ENCODE measurements at regions not wholly inside any gene's neighbourhood (a gene's known extent, or its start where the extent isn't known, plus 50 kb on each side); places are given as distances from the start of the nearest gene placed in this dataset.

- Histone ChIP-seq H3K56ac (ENCODE audit: insufficient read length, low read depth, low read length) (no peak overlapping the region), H3K4ac (ENCODE audit: low read depth, low read length) (no peak overlapping the region), H3K79me2 (ENCODE audit: insufficient read depth, low read length) (no peaks in the 10 kb centered on the region), H2BK5ac (ENCODE audit: insufficient read length, low read length) (no peak overlapping the region), H3K23me2 (ENCODE audit: insufficient read length, low read depth, low read length, poor library complexity, severe bottlenecking) (no peaks in the 10 kb centered on the region), H3K9me3 (ENCODE audit: control insufficient read depth, low read depth, low read length) (no peaks in the 10 kb centered on the region), H3K9ac (ENCODE audit: extremely low read depth, insufficient read length, low read length) (no peak overlapping the region), H4K20me1 (ENCODE audit: control insufficient read depth, insufficient read depth, insufficient read length) (no peaks in the 10 kb centered on the region), H3K18ac (ENCODE audit: insufficient read length, low read depth, low read length) (no peak overlapping the region), H2BK15ac (ENCODE audit: low read depth, low read length) (no peak overlapping the region), H2BK20ac (ENCODE audit: low read depth, low read length, poor library complexity, severe bottlenecking) (no peak overlapping the region), H3K79me1 (ENCODE audit: insufficient read depth, low read depth, low read length, poor library complexity, severe bottlenecking) (no peaks in the 10 kb centered on the region), H2AFZ (ENCODE audit: low read length) (no peak overlapping the region), H3K14ac (ENCODE audit: insufficient read depth, low read length) (no peak overlapping the region), H3K4me1 (ENCODE audit: insufficient read depth, low read length) (peaks cover 14% of the 10 kb centered on the region; the same call in 1 of the 2 replicates), H3K23ac (ENCODE audit: insufficient read length, low read depth, low read length) (no peak overlapping the region), H2BK12ac (ENCODE audit: insufficient read length, low read depth, low read length) (no peak overlapping the region), H3K4me2 (ENCODE audit: insufficient read depth, insufficient read length, low read length) (no peak overlapping the region), H2AK5ac (ENCODE audit: insufficient read length, low read length) (no peak overlapping the region), H3K27ac (ENCODE audit: insufficient read length, low read depth, low read length) (peak overlapping the region; percentile 65), H4K91ac (ENCODE audit: insufficient read length, low read depth, low read length) (no peak overlapping the region), H4K5ac (ENCODE audit: insufficient read length, low read depth, low read length) (no peak overlapping the region), H4K8ac (replicated peaks; ENCODE audit: insufficient read length, low read depth, low read length) (no peak overlapping the region), H3K27me3 (ENCODE audit: insufficient read depth, low read length) (no peaks in the 10 kb centered on the region), H2BK120ac (ENCODE audit: low read depth, low read length, poor library complexity, severe bottlenecking) (no peak overlapping the region), H3T11ph (ENCODE audit: low read length) (no peak overlapping the region)
- DNase-seq, result no peak
- no CpG with 5 or more reads among the region's 2 CpGs for WGBS (ENCODE audit: extremely low coverage, insufficient read length, low lambda C conversion rate)
- H3K27me3 Mint-ChIP-seq (ENCODE audit: low read depth), result peaks cover 5% of the 10 kb centered on the region; the same call in 1 of the 2 replicates
- peaks cover 30 to 46% of the 10 kb centered on the region in 2 experiments for H3K4me1 Mint-ChIP-seq
- no peaks in the 10 kb centered on the region for H3K9me3 Mint-ChIP-seq
- TF ChIP-seq CTCF (conservative IDR thresholded peaks at IDR 0.05), result no peak
- no peak overlapping the region for H3K4me3 Mint-ChIP-seq
- no peaks in the 10 kb centered on the region for H3K36me3 Mint-ChIP-seq (ENCODE audit: insufficient read depth in 1 of 3, low read depth in 3 of 3)
- peak overlapping the region in 1 of 3 experiments; percentile 78; a peak in 2 of 7 replicates for H3K27ac Mint-ChIP-seq
Observed at GRCh38 chr3:71924721-71925120, 139.8 kb upstream of the PROK2 start.

Measured in H9 (cell line).